ENCODE measurements at regions not wholly inside any gene's neighbourhood (a gene's known extent, or its start where the extent isn't known, plus 50 kb on each side); places are given as distances from the start of the nearest gene placed in this dataset.
"Not testable (repeated sequence)": the region's sequence is repeated elsewhere in the genome, so short reads cannot be mapped to it uniquely, and the experiment has no call there.

DNA sequence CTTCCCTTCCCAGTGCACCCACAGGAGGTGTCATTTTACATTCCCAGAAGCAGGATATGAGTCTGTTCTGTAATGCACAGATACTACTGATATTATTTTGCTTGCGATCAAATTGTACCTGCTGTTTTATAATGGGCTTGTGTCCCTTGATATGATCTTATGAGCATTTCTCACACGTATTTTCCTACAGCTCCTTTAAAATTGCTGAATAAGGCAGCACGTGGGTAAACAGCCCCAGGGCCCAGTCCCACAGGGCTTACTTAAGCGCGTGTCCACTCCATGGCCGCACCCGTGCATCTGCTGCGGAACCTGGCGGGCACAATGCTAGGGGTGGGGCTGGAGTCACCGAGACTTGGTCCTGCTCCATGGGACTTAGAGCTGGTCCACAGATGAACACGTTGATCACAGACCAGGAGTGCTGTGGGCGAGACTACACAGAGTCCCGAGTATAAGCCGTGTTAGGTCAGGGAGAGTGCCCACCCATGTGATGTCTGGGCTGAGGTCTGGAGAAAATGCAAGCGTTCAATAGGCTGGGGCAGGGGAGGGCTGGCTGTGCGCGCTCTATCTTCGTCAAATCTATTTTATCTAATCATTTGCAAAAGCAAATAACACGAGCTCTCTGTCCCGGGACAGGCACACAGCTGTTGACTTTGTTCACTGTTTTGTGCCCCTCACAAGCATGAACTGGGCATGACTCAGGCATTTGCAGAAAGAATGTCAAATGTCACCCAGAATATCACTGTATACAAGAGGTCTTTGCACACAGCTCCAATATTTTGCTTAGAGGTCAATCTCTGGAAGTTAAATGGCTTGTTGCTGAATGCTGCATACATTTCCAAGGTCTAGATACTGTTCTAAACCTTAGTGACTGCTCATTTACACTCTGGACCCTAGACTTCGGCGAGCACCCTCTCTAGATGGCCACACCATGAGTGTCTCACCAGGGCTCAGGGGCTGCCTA is 119.3 kb downstream of the CRYAA start:
- DNase-seq (ENCODE audit: low spot score) = no peak

DNA sequence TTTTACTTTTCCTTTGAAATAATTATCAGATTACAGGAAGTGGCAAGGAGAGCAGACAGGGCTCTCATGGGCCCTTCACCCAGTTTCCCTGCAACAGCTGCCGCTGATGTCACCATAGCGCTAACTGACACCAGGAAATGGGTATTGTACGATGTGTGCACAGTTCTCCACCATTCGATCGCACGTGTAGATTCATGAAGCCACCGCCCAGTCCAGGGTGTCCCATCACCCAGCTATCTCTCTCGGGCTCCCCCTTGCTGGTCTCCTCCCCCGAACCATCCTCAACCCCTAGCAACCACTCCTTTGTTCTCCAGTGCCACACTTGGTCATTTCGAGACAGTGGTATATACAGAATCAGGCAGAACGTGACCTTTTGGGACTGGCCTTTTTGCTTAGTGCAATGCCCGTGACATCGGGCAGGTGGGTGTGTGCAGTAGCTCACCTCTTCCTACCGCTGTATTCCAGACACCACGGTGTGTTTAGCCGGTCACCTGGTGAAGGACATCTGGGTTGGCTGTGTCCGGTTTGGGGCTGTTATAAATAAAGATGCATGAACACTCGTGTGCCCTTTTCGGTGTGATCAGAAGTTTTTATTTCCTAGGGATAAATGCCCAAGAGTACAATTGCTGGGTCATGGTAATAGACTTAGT is 118.4 kb downstream of the CRYAA start:
- no peak for DNase-seq (ENCODE audit: low spot score)

DNA sequence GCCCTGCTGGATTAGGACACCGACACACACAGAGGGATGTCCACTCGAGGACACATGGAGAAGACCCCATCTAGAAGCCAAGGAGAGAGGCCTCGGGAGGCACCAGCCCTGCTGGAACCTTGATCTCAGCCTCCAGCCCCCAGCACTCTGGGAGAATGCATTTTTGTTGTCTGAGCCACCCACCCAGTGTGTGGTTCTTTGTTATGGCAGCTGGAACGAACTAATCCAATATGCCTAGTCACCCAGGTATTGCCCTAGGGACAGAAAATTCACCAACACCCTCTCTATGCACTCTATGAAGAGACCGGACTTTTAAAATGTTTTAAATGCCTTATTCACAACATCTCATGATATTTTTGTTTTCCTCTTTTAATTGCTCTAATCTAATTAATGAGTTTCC is 117.4 kb downstream of the CRYAA start:
- DNase-seq (ENCODE audit: low spot score) = no peak

DNA sequence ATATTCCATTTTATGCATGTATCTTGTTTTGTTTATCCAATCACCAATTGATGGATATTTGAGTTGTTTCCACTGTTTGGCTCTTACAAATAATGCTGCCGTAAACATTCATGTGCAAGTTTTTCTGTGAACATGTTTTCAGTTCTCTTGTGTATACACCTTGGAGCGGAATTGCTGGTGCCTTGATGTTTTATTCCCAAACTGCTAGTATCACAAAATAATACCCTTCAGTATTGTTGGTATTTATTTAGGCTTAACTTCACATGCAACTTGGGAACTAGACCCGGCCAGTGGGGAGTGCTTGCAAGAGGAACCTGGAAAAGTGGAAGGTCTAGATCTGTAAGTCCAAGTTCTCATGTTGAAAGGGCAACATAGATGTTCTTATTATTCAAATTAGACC is 115.9 kb downstream of the CRYAA start:
- DNase-seq (ENCODE audit: low spot score) = no peak

DNA sequence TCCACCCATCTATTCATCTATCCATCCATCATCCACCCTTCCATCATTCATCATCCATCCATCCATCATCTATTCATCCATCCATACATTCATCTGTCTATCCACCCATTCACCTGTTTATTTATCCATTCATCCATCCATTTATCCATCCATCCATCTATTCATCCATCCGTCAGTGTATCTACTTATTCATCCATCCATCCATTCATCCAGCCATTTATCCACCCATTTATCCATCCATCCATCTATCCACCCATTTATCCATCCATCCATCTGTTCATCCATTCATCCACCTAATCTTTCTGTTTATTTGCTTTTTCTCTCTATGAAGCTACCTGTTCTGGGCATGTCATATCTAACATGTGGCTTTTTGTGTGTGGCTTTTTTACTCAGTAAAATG is 115.4 kb downstream of the CRYAA start:
- DNase-seq (ENCODE audit: low spot score) = no peak

DNA sequence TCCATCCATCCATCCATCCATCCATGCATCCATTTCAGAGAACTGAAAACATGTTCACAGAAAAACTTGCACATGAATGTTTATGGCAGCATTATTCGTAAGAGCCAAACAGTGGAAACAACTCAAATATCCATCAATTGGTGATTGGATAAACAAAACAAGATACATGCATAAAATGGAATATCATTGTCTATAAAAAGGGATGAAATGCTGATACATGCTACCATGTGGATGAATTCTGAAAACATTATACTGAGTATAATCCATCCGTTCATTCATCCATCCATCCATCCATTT is 115.1 kb downstream of the CRYAA start:
- DNase-seq (ENCODE audit: low spot score) = not testable (repeated sequence)

DNA sequence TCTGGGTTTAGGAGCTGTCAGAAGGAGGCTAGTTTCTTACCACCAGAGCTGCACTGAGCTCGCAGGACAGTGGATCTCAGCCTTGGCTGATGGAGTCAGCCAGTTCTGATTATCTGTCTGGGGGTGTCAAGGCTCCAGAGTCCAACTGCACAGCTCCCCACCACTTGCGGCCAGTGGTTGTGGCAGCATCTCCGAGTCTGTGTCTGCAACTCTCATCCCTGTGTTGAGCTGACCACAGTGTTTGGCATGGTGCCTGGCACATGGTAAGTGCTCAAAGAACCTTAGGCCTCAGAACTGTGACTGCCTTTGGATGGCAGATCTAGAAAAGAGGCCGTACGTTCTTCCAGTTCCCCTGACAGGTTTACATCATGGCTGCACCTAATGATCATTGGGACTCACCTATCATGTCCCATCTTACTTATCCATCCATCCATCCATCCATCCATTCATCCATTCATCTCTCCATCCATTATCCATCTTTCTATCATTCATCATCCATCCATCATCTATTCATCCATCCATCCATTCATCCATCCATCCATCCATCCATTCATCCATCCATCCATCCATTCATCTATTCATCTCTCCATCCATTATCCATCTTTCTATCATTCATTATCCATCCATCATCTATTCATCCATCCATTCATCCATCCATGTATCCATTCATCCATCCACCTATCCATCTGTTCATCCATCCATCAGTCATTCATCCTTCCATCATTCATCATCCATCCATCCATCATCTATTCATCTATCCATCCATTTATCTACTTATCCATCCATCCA is 114.5 kb downstream of the CRYAA start:
- DNase-seq (ENCODE audit: low spot score) = no peak

DNA sequence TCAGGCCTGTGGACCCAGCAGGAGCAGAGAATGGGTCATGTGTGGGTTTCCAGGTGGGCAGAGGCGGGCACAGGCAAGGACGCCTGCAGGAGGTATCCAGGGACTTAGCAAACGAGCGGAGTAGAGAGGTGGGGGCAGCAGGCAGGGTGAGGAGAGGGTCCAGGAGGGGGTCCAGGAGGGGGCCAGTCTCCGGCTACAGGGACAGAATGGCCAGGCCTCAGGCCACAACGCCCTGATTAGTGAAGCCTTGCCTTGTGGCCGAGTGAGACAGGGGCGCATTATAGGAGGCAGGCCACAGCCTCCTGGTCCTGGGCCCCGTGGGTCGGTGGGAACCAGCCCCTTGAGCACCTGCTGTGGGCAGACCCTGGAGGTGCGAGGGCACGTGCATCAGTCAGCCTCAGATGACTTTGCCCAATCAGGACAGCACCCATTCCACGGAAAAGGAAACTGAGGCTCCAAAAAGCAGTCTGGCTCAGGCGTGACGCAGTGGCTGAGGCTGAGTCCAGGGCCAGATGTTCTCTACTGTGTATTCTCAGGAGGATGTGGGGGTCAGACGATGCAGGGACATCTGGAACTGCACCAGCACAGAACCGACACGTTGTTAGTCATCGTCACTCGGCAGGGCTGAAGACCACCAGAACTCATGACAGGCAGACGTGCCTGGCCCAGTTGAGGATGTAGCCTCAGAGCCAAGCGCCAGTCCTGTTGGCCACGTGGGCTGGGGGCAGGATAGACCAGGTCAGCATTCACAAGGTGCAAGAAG is 113.7 kb downstream of the CRYAA start:
- no peak for DNase-seq (ENCODE audit: low spot score)

DNA sequence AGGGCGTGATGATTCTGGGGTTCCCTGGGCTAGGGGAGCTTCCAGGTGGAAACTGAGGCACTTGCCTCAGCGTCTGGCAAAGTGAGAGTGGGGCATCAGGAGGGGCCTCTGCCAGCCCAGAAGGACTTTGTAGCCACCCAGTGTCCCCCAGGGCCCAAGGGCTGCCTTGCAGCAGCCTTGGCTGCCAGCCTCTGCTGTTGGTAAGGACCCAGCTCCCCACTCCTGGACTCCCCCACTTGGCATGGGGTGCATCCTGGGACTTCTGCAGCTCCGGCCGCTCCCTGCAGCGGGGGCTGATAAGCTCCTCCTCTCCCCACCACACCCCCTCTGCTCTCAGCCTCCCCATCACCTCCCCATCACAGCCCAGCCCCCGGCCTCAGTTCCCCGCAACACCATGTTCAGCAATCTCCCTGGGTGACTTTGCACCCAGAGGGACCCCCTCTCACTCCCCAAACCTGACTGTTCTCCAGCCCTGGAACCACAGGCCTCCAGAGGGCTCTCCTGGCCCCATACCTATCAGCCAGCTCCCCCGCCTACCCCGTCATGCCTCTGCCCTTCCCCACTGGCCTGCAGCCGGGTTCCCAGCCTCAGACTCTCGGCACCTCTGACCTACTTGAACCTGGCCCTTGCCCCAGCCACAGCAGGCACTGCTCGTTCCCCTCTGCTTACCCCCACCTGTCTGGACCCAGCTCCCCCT is 113.0 kb downstream of the CRYAA start:
- no peak for DNase-seq (ENCODE audit: low spot score)

DNA sequence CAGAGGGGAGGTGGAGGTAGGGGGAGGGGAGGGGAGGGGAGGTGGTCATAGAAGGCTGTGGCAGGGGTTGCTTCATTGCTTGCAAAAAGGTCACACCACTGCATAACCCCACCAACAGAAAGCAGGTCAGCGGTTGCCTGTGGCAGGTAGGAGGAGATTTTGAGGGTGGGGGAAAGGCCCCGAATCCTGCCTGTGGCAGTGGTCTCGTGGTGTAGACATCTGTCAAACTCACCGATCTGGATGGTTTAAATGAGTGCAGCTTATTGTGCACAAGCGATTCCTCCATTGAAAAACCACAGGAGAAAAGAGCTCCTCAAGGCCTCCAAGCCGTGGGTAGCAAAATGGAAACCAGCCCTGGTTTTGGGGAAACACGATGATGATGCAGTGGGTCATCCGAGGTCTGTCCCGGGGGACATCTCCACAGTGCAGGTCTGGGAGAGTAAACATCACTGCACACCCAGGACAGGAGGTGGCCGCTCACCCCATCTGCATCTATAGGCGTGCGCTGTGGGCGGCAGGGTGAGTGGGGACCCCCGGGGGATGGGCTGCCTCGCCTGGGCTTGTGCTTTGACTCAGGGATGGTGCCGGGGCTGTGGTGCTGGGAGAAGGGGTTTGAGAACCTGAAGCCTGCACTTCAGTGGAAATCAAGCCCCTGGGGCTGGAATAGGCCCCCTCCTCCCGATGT is 112.3 kb downstream of the CRYAA start:
- DNase-seq (ENCODE audit: low spot score) = no peak

DNA sequence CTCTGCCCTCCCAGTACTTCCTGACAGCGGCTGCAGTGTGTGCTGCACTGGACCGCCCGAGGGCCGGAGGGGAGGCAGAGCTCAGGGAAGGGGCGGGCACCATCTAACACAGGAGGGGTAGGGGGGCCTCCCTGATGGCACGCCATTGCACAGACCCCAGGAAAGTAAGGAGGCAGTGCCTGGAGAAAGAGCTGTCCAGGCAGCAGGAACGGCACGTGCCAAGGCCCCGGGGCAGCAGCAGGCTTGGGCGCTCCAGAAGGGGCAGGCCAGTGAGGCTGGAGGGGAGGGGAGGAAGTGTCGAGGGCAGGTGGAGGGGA is 110.7 kb downstream of the CRYAA start:
- DNase-seq (ENCODE audit: low spot score) = no peak

DNA sequence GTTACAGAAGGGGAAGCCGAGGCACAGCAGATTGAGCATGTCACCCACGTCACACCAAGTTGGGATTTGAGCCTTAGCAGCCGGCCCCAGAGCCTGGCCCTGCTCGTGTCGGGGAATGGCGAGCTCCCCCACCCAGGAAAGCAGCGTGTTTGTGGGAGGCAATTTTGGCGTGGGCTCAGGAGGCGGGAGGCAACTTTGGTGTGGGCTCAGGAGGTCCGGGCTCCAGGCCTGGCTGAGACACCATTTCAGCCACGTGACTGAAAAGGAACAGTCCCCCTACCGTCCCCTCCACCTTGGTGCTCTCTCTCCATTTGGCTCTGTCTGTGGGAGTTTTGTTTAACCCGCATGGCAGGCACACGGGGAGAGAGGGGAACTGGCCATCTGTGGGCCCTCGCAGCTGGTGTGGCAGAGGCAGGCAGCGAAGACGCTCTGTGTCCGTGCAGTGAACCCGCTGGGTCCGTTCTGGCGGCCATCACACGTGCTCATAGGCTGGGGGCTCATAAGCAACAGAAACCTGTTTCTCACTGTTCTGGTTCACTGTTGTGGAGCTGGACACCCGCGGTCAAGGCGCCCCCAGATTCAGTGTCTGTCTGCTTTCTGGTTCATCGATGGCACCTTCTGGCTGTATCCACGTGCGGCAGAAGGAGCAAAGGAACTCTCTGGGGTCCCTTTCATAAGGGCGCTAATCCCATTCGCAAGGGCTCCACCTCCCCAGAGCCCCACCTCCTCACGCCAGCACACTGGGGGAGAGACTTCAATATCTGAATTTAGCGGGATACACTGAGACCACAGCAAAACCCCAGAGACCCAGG is 110.2 kb downstream of the CRYAA start:
- no peak for DNase-seq (ENCODE audit: low spot score)

DNA sequence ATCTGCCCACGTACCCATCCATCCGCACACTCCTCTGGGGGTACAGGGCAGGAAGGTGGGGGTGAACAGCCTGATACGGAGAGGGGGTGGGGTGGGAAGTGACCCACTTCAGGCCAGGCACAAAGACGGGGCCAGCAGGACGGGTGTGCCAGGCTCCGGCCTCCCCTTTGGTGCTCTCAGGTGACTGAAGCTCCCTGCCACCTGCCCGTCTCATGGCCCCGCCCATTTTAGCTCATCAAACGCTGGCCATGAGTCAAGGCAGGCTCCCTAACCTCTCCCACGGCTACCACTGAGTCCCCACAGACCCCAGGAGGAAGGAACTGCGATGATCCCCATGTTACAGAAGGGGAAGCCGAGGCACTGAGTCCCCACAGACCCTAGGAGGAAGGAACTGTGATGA is 109.6 kb downstream of the CRYAA start:
- DNase-seq (ENCODE audit: low spot score) = no peak

DNA sequence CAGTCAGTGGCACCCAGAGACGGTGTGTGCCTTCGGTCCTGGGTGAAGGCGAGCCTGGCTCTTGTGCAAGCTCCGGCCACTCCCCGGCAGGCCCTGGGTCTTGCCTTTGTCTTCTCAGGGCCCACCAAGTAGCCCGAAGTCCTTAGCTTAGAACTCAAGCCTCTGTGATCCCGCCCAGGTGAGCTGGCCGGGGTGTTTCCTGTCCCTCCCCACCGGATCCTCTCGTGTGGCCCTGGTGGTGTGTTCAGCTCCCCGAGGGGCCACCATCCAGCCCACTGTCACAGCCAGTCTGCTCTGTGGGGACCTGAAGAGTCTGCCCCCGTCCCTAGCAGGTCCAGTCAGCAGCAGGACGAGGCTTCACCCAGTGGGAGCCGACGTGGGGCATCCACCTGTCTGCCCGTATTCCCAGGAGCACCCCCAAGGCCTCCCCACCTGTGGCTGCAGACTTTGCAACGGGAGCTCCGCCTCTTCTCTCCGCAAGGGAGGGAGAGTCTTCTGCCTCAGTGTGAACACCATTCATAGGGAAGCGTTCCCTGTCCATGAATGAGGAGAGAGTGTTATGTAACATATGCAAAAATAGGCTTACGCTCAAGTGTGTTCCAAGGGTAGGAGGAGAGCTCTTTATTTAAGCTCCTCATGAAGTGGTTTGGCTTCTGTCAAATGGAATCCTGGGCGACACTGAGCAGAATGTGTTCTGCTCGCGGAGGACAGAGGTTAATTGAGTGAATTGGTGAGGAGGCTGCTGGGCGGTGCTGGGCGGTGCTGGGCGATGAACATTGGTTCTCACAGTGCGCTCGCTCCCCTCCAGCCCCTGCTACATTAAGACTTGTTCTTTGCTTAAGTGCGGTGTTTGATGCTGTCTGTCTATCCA is 108.9 kb downstream of the CRYAA start:
- DNase-seq (ENCODE audit: low spot score) = no peak

DNA sequence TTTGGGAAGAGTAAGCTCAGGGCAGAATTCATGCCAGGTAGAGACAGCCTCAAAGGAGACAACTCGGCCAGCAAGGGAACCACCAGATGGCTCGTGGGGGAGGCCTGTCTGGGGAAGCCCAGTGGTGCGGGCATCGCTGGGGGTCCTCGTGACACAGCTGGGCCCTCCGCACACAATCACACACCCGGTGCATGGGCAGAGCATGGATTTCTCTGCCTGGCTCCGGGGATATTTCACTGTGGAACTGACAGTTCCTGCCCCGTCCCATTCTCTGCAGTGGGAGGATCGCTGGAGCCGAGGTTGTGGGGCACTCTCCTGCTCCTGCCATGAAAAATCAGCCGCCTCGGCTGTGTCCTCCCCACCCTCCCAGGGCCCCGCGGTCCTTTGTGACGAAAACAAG is 108.0 kb downstream of the CRYAA start:
- no peak for DNase-seq (ENCODE audit: low spot score)

DNA sequence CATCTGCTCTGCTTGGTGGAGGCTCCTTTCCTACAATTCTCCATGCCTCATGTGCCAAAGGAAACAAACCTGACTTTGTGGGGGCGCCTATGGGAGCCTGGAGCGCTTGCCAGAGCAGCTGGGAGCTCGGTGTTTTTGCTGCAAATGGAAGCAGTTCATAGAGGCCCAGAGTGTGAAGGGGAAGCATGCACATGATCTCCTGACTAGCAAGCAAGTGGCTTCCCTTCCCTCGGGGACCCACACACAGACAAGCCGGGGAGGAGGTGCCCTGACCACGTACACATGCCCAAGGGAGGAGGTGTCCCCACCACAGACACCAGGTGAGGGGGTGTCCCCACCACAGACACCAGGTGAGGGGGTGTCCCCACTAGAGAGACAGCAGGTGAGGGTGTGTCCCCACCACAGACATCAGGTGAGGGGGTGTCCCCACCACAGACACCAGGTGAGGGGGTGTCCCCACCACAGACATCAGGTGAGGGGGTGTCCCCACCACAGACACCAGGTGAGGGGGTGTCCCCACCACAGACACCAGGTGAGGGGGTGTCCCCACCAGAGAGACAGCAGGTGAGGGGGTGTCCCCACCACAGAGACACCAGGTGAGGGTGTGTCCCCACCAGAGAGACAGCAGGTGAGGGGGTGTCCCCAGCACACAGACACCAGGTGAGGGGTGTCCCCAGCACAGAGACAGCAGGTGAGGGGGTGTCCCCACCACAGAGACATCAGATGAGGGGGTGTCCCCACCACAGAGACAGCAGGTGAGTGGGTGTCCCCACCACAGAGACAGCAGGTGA is 106.8 kb downstream of the CRYAA start:
- no peak for DNase-seq (ENCODE audit: low spot score)

DNA sequence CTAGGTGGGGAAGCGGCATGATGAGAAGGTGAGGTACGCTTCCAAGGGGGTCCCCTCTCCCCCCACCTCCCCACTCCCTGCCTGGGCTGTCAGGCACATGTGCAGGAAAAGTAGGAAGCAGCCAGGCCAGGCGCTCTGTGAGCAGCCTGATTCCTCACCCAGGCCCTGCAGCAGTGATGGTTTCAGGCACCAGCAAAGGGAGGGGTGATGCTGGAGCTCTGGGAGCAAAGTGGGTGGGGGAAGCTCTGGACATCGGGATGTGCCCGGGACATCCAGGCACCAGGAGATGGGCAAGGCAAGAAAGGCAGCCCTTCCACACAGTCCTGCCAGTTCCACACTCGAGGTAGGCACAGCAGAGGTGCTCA is 106.1 kb downstream of the CRYAA start:
- DNase-seq (ENCODE audit: low spot score) = no peak

Measured in AG08396 (cell line).